H1 (cell line): ENCODE measurements at regions not wholly inside any gene's neighbourhood (a gene's known extent, or its start where the extent isn't known, plus 50 kb on each side); places are given as distances from the start of the nearest gene placed in this dataset.

ENCODE experiments used
- CTCF ChIA-PET: fragments of 300-600 bp; sonication (Branson Sonifier 250); formaldehyde crosslinking; loops from one replicate; lab custom pipeline; 2021; ENCODE audit not compliant: partially characterized antibody; lab: Charles Lee
- POLR2A ChIA-PET: fragments of 300-600 bp; sonication (Branson Sonifier 250); formaldehyde crosslinking; loops from one replicate; lab custom pipeline; 2021; ENCODE audit warnings: inconsistent platforms; ENCODE audit not compliant: partially characterized antibody; lab: Charles Lee
- DNase-seq, 2 experiments: peaks; one replicate each; pipeline versions ENCODE4 v3.0.0 to v3.0.0-alpha.2; 2010 to 2022; ENCODE audit warnings: low spot score in 2 of 2, low read depth in 1 of 2, mixed read lengths in 1 of 2
- FAIRE-seq: peaks from 2 replicates; lab custom pipeline; 2011; peaks lifted over from hg19 to GRCh38; lab: Jason Lieb, UNC
- H2AFZ ChIP-seq: 2 replicates; pipeline ENCODE4 v1.8.1; 2012; ENCODE audit warnings: low read length, inconsistent platforms
- H2AK5ac ChIP-seq: 2 replicates; pipeline ENCODE4 v1.6.1; 2013; ENCODE audit warnings: low read depth, low read length
- H2BK120ac ChIP-seq: replicated peaks from 2 replicates; pipeline ENCODE3; 2013; ENCODE audit warnings: low read depth, low read length, inconsistent platforms
- H2BK12ac ChIP-seq: 2 replicates; pipeline ENCODE4 v1.6.1; 2013; ENCODE audit warnings: low read depth, low read length
- H2BK15ac ChIP-seq: 2 replicates; pipeline ENCODE4 v1.6.1; 2013; ENCODE audit warnings: low read length
- H2BK20ac ChIP-seq: 2 replicates; pipeline ENCODE4 v1.6.1; 2013; ENCODE audit warnings: low read length
- H2BK5ac ChIP-seq: 2 replicates; pipeline ENCODE4 v1.6.1; 2013; ENCODE audit warnings: low read depth, low read length
- H3K14ac ChIP-seq: 2 replicates; pipeline ENCODE4 v1.6.1; 2013; ENCODE audit warnings: inconsistent platforms; ENCODE audit not compliant: insufficient read length
- H3K18ac ChIP-seq: 2 replicates; pipeline ENCODE4 v1.6.1; 2013; ENCODE audit warnings: low read length; ENCODE audit errors: extremely low read depth
- H3K23ac ChIP-seq: 2 replicates; pipeline ENCODE4 v1.6.1; 2013; ENCODE audit warnings: inconsistent platforms; ENCODE audit not compliant: insufficient read length
- H3K23me2 ChIP-seq: 2 replicates; pipeline ENCODE4 v1.6.1; 2013; ENCODE audit warnings: low read depth, low read length
- H3K27ac ChIP-seq: 2 replicates; pipeline ENCODE4 v1.6.1; 2011; ENCODE audit warnings: low read depth, low read length, inconsistent platforms
- H3K27me3 ChIP-seq, 4 experiments: replicated peaks in 1 of 4; 1 replicate in 1 of 4; 2 replicates in 3 of 4; pipeline versions ENCODE4 v1.6.1 to v1.8.1; 2011 to 2013; ENCODE audit warnings: low read length in 3 of 4, mild to moderate bottlenecking in 3 of 4, inconsistent platforms in 2 of 4, mixed read lengths in 2 of 4, moderate library complexity in 1 of 4; ENCODE audit not compliant: control insufficient read depth in 3 of 4, insufficient read depth in 3 of 4; ENCODE audit errors: extremely low read depth in 1 of 4
- H3K36me3 ChIP-seq, 4 experiments: 2 replicates each; pipeline versions ENCODE4 v1.6.1 to v1.8.1; 2011 to 2013; ENCODE audit warnings: mild to moderate bottlenecking in 4 of 4, low read length in 3 of 4, moderate library complexity in 2 of 4, control low read depth in 1 of 4, inconsistent platforms in 1 of 4; ENCODE audit not compliant: insufficient read depth in 4 of 4, control insufficient read depth in 2 of 4
- H3K4ac ChIP-seq: replicated peaks from 2 replicates; pipeline ENCODE3; 2013; ENCODE audit warnings: low read length, low read depth, mixed read lengths, inconsistent platforms; ENCODE audit not compliant: insufficient read length
- H3K4me1 ChIP-seq, 4 experiments: replicated peaks in 1 of 4; 1 replicate in 1 of 4; 2 replicates in 3 of 4; pipeline versions ENCODE4 v1.6.1 to v1.8.1; 2011 to 2013; ENCODE audit warnings: low read length in 3 of 4, inconsistent platforms in 2 of 4, mixed read lengths in 1 of 4; ENCODE audit not compliant: insufficient read depth in 4 of 4, control insufficient read depth in 3 of 4
- H3K4me2 ChIP-seq, 2 experiments: 2 replicates each; pipeline versions ENCODE4 v1.6.1 to v1.8.1; 2011 to 2013; ENCODE audit warnings: low read depth in 2 of 2, low read length in 2 of 2, control low read depth in 1 of 2, inconsistent platforms in 1 of 2, mild to moderate bottlenecking in 1 of 2; ENCODE audit not compliant: insufficient read depth in 1 of 2
- H3K4me3 ChIP-seq, 4 experiments: fragments of 200-600, 300-600 bp in 1 of 4; sonication (generic), shearing (Covaris generic), sonication (Bioruptor Twin) in 1 of 4; 2 replicates each; pipeline versions ENCODE4 v1.5.1 to v1.8.1; 2011 to 2016; ENCODE audit warnings: low read length in 4 of 4, low read depth in 3 of 4, control low read depth in 2 of 4, inconsistent platforms in 2 of 4, mild to moderate bottlenecking in 2 of 4, mixed read lengths in 1 of 4, moderate library complexity in 1 of 4; ENCODE audit not compliant: insufficient read depth in 2 of 4; ENCODE audit errors: extremely low read depth in 1 of 4
- H3K56ac ChIP-seq: replicated peaks from 2 replicates; pipeline ENCODE3; 2013; ENCODE audit warnings: low read depth, mild to moderate bottlenecking, mixed read lengths, low read length, inconsistent platforms; ENCODE audit not compliant: insufficient read length
- H3K79me1 ChIP-seq: 2 replicates; pipeline ENCODE4 v1.6.1; 2013; ENCODE audit warnings: low read depth, low read length, control low read depth
- H3K79me2 ChIP-seq, 2 experiments: 2 replicates each; pipeline versions ENCODE4 v1.6.1 to v1.8.1; 2012 to 2013; ENCODE audit warnings: low read length in 2 of 2, mild to moderate bottlenecking in 2 of 2, inconsistent platforms in 1 of 2; ENCODE audit not compliant: insufficient read depth in 2 of 2, control insufficient read depth in 1 of 2
- H3K9ac ChIP-seq, 4 experiments: replicated peaks in 1 of 4; 1 replicate in 1 of 4; 2 replicates in 3 of 4; pipeline versions ENCODE4 v1.6.1 to v1.8.1; 2011 to 2013; ENCODE audit warnings: low read depth in 3 of 4, low read length in 3 of 4, control low read depth in 2 of 4, mild to moderate bottlenecking in 2 of 4, moderate library complexity in 2 of 4, inconsistent platforms in 1 of 4; ENCODE audit errors: extremely low read depth in 1 of 4
- H3K9me3 ChIP-seq, 2 experiments: 2 replicates each; pipeline versions ENCODE4 v1.6.1 to v1.8.1; 2012 to 2013; ENCODE audit warnings: mild to moderate bottlenecking in 2 of 2, moderate library complexity in 2 of 2, control low read depth in 1 of 2, inconsistent platforms in 1 of 2, low read depth in 1 of 2, low read length in 1 of 2, mixed read lengths in 1 of 2; ENCODE audit not compliant: insufficient read depth in 2 of 2
- H4K20me1 ChIP-seq, 2 experiments: replicated peaks in 1 of 2; 2 replicates each; pipeline versions ENCODE3 to v1.8.1; 2011 to 2013; ENCODE audit warnings: inconsistent platforms in 2 of 2, low read length in 2 of 2, mild to moderate bottlenecking in 1 of 2; ENCODE audit not compliant: insufficient read depth in 2 of 2, control insufficient read depth in 1 of 2
- H4K5ac ChIP-seq: 2 replicates; pipeline ENCODE4 v1.6.1; 2013; ENCODE audit warnings: low read length, low read depth, mixed read lengths, inconsistent platforms; ENCODE audit not compliant: insufficient read length
- H4K8ac ChIP-seq: 2 replicates; pipeline ENCODE4 v1.8.0; 2013; ENCODE audit warnings: mild to moderate bottlenecking, moderate library complexity, low read length, inconsistent platforms; ENCODE audit not compliant: insufficient read depth; ENCODE audit errors: extremely low read depth
- H4K91ac ChIP-seq: replicated peaks from 2 replicates; pipeline ENCODE3; 2013; ENCODE audit warnings: low read length, mixed read lengths, inconsistent platforms; ENCODE audit not compliant: insufficient read length
- BRCA1 ChIP-seq: IDR thresholded peaks from 2 replicates; pipeline ENCODE4 v1.6.1; 2012; ENCODE audit warnings: low read depth, low read length, improper control_type of control experiment
- WGBS, 2 experiments: shearing (Covaris generic) in 1 of 2; methylation state at CpG; one replicate each; pipeline versions ENCODE4 v1.1.6 to v1.1.7; 2013 to 2015; ENCODE audit warnings: low lambda C conversion rate in 2 of 2, mixed read lengths in 2 of 2, inconsistent platforms in 1 of 2, low coverage in 1 of 2, missing lambda C conversion rate in 1 of 2; ENCODE audit not compliant: insufficient replicate concordance in 2 of 2, insufficient coverage in 1 of 2, insufficient read length in 1 of 2; ENCODE audit errors: extremely low coverage in 1 of 2, missing lambda C conversion rate in 1 of 2; 5-methylcytosine and 5-hydroxymethylcytosine counted together

GRCh38 chr21:27582246-27582947 lies 615.5 kb upstream of the ADAMTS5 start:
- Histone ChIP-seq H3K9me3 (no peaks in the 10 kb centered on the region), H4K20me1 (no peaks in the 10 kb centered on the region), H3K27ac (no peak overlapping the region), H2BK12ac (no peak overlapping the region), H2AFZ (no peak overlapping the region), H3K27me3 (no peaks in the 10 kb centered on the region), H3K79me2 (no peaks in the 10 kb centered on the region), H3K56ac (no peak overlapping the region), H3K4me2 (no peak overlapping the region), H3K18ac (no peak overlapping the region), H3K23ac (no peak overlapping the region), H2BK15ac (no peak overlapping the region), H3K9ac (no peak overlapping the region), H2AK5ac (no peak overlapping the region), H3K14ac (no peak overlapping the region), H3K36me3 (no peaks in the 10 kb centered on the region), H3K79me1 (no peaks in the 10 kb centered on the region), H3K23me2 (no peaks in the 10 kb centered on the region), H4K5ac (no peak overlapping the region), H2BK5ac (no peak overlapping the region), H2BK120ac (no peak overlapping the region), H4K8ac (no peak overlapping the region), H3K4ac (no peak overlapping the region), H3K4me1 (no peaks in the 10 kb centered on the region), H4K91ac (no peak overlapping the region), H2BK20ac (no peak overlapping the region), H3K4me3 (no peak overlapping the region)
- DNase-seq: no peak
- ChIA-PET POLR2A (no interaction called here), CTCF (interaction anchor here (1.4 to 2.3 kb wide), 3 partner anchors 12 to 1163 kb away, joined by 3 to 7 read pairs (median 4); no protein-coding TSS in a partner anchor)
- TF ChIP-seq BRCA1: no peak
- WGBS, 2 experiments: 92% methylated on average over 2 of the region's 2 CpGs; no CpG with 5 or more reads in 1 of the 2 experiments
- no peak for FAIRE-seq
